ENCODE measurements at regions not wholly inside any gene's neighbourhood (a gene's known extent, or its start where the extent isn't known, plus 50 kb on each side); places are given as distances from the start of the nearest gene placed in this dataset.

DNA sequence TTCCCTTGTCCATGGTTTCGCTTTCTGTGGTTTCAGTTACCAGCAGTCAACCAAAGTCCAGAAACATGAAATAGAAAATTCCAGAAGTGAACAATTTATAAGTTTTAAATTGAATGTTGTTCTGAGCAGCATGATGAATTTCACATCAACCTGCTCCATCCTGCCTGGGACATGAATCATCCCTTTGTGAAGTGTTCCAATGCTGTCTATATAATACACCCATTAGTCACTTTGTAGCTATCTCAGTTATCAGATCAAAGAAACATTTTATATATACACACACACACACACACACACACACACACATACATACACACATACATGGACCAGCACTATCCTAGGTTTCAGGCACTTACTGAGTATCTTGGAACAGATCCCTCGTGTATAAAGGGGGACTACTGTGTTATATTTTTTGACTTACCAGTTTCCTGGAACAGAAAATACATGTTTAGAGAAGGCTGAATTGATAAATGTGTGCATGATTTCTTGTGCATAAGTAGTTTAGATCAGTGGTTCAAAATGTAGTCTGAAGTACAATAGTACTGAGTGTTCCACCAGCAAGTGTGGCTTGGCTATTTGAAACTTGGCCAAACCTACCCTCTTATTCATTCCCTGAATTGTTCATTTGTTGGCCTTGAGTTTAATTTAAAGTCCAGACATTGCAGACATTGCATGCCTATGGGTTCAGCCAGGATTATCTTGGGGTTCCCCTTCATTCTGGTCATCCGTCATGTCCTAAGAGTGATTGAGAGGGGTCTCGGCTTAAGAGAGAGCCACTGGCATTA lies 510.0 kb downstream of the GADD45G start:
- TF ChIP-seq, protein P1, sequence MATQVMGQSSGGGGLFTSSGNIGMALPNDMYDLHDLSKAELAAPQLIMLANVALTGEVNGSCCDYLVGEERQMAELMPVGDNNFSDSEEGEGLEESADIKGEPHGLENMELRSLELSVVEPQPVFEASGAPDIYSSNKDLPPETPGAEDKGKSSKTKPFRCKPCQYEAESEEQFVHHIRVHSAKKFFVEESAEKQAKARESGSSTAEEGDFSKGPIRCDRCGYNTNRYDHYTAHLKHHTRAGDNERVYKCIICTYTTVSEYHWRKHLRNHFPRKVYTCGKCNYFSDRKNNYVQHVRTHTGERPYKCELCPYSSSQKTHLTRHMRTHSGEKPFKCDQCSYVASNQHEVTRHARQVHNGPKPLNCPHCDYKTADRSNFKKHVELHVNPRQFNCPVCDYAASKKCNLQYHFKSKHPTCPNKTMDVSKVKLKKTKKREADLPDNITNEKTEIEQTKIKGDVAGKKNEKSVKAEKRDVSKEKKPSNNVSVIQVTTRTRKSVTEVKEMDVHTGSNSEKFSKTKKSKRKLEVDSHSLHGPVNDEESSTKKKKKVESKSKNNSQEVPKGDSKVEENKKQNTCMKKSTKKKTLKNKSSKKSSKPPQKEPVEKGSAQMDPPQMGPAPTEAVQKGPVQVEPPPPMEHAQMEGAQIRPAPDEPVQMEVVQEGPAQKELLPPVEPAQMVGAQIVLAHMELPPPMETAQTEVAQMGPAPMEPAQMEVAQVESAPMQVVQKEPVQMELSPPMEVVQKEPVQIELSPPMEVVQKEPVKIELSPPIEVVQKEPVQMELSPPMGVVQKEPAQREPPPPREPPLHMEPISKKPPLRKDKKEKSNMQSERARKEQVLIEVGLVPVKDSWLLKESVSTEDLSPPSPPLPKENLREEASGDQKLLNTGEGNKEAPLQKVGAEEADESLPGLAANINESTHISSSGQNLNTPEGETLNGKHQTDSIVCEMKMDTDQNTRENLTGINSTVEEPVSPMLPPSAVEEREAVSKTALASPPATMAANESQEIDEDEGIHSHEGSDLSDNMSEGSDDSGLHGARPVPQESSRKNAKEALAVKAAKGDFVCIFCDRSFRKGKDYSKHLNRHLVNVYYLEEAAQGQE (IDR thresholded peaks at IDR 0.05; ENCODE audit: low read depth) = no peak
- TF ChIP-seq TAF1 (IDR thresholded peaks at IDR 0.05; ENCODE audit: low read depth) (no peak), YY1 (IDR thresholded peaks at IDR 0.05; ENCODE audit: low read depth) (no peak), CEBPB (IDR thresholded peaks at IDR 0.05) (no peak), EP300 (IDR thresholded peaks at IDR 0.05; ENCODE audit: borderline replicate concordance) (no peak)
